ENCODE measurements at regions not wholly inside any gene's neighbourhood (a gene's known extent, or its start where the extent isn't known, plus 50 kb on each side); places are given as distances from the start of the nearest gene placed in this dataset.

- no peak overlapping the region for H3K4me2 ChIP-seq
- no peak overlapping the region for H3K27ac ChIP-seq (ENCODE audit: low read depth in 2 of 2, low read length in 1 of 2)
- CTCF ChIA-PET = no interaction called here
- POLR2A ChIA-PET = no interaction called here
- H3K36me3 ChIP-seq (replicated peaks in 1 of 2; ENCODE audit: control insufficient read depth in 1 of 2, insufficient read depth in 2 of 2, low read length in 1 of 2) = no peaks in the 10 kb centered on the region
- no peak overlapping the region for H3K4me3 ChIP-seq (ENCODE audit: low read depth in 2 of 2, low read length in 1 of 2)
- no peaks in the 10 kb centered on the region for H3F3A ChIP-seq (replicated peaks; ENCODE audit: insufficient read depth)
- no peak for DNase-seq
- no peak overlapping the region for H3K9ac ChIP-seq
- H3K27me3 ChIP-seq (ENCODE audit: insufficient read depth) = no peaks in the 10 kb centered on the region
- H4K20me1 ChIP-seq (ENCODE audit: insufficient read depth) = no peaks in the 10 kb centered on the region
- no peaks in the 10 kb centered on the region for H3K4me1 ChIP-seq (ENCODE audit: control insufficient read depth in 1 of 2, insufficient read depth in 2 of 2, low read depth in 1 of 2, low read length in 1 of 2)
- H3K9me3 ChIP-seq = no peaks in the 10 kb centered on the region
- H3K79me2 ChIP-seq (ENCODE audit: insufficient read depth) = no peaks in the 10 kb centered on the region
- H2AFZ ChIP-seq (ENCODE audit: low read depth) = no peak overlapping the region
- TF ChIP-seq, protein P1, sequence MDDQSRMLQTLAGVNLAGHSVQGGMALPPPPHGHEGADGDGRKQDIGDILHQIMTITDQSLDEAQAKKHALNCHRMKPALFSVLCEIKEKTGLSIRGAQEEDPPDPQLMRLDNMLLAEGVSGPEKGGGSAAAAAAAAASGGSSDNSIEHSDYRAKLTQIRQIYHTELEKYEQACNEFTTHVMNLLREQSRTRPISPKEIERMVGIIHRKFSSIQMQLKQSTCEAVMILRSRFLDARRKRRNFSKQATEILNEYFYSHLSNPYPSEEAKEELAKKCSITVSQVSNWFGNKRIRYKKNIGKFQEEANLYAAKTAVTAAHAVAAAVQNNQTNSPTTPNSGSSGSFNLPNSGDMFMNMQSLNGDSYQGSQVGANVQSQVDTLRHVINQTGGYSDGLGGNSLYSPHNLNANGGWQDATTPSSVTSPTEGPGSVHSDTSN (IDR thresholded peaks at IDR 0.05) = no peak
- TF ChIP-seq POLR2AphosphoS5 (IDR thresholded peaks at IDR 0.05; ENCODE audit: low read depth, low read length) (no peak), FOSL2 (IDR thresholded peaks at IDR 0.05; ENCODE audit: borderline replicate concordance, low read depth) (no peak), FOXJ3 (CRISPR knock-in tag; IDR thresholded peaks at IDR 0.05) (no peak), SIN3A (IDR thresholded peaks at IDR 0.05; ENCODE audit: borderline replicate concordance, low read depth, low read length) (no peak), MEF2A (IDR thresholded peaks at IDR 0.05; ENCODE audit: borderline replicate concordance, low read depth) (no peak), TEAD4 (IDR thresholded peaks at IDR 0.05; ENCODE audit: borderline replicate concordance, insufficient read depth) (no peak), RFX5 (IDR thresholded peaks at IDR 0.05; ENCODE audit: low read length) (no peak), FOXM1 (IDR thresholded peaks at IDR 0.05; ENCODE audit: low read depth) (no peak), EZH2phosphoT487 (IDR thresholded peaks at IDR 0.05; ENCODE audit: borderline replicate concordance, low read depth) (no peak), RAD21 (IDR thresholded peaks at IDR 0.05; ENCODE audit: low read length) (no peak), TAF1 (IDR thresholded peaks at IDR 0.05; ENCODE audit: borderline replicate concordance, low read depth, low read length) (no peak), TCF12 (IDR thresholded peaks at IDR 0.05) (no peak), JUND (IDR thresholded peaks at IDR 0.05) (no peak), CHD2 (IDR thresholded peaks at IDR 0.05; ENCODE audit: low read length, partially characterized antibody) (no peak), USF1 (IDR thresholded peaks at IDR 0.05; ENCODE audit: borderline replicate concordance, low read depth) (no peak)
- TF ChIP-seq, protein P2, sequence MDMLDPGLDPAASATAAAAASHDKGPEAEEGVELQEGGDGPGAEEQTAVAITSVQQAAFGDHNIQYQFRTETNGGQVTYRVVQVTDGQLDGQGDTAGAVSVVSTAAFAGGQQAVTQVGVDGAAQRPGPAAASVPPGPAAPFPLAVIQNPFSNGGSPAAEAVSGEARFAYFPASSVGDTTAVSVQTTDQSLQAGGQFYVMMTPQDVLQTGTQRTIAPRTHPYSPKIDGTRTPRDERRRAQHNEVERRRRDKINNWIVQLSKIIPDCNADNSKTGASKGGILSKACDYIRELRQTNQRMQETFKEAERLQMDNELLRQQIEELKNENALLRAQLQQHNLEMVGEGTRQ (IDR thresholded peaks at IDR 0.05; ENCODE audit: borderline replicate concordance, low read depth, low read length) = no peak
- 0% methylated on average over 2 of the region's 2 CpGs for WGBS (ENCODE audit: low lambda C conversion rate)
- no peaks in the 10 kb centered on the region for H3K9me2 ChIP-seq
Observed at GRCh38 chrX:34491126-34491525, 166.0 kb downstream of the TMEM47 start.

- Histone ChIP-seq H3K4me3 (ENCODE audit: low read depth in 2 of 2, low read length in 1 of 2) (no peak overlapping the region), H3F3A (replicated peaks; ENCODE audit: insufficient read depth) (no peaks in the 10 kb centered on the region), H2AFZ (ENCODE audit: low read depth) (no peak overlapping the region), H3K9me3 (no peaks in the 10 kb centered on the region), H3K27ac (ENCODE audit: low read depth in 2 of 2, low read length in 1 of 2) (no peak overlapping the region), H3K27me3 (ENCODE audit: insufficient read depth) (no peaks in the 10 kb centered on the region), H3K9me2 (no peaks in the 10 kb centered on the region), H3K4me1 (ENCODE audit: control insufficient read depth in 1 of 2, insufficient read depth in 2 of 2, low read depth in 1 of 2, low read length in 1 of 2) (no peaks in the 10 kb centered on the region), H3K9ac (no peak overlapping the region), H3K36me3 (replicated peaks in 1 of 2; ENCODE audit: control insufficient read depth in 1 of 2, insufficient read depth in 2 of 2, low read length in 1 of 2) (no peaks in the 10 kb centered on the region), H3K79me2 (ENCODE audit: insufficient read depth) (no peaks in the 10 kb centered on the region), H4K20me1 (ENCODE audit: insufficient read depth) (no peaks in the 10 kb centered on the region), H3K4me2 (no peak overlapping the region)
- CTCF ChIA-PET = no interaction called here
- no peak for DNase-seq
- POLR2A ChIA-PET = no interaction called here
- TF ChIP-seq FOSL2 (IDR thresholded peaks at IDR 0.05; ENCODE audit: borderline replicate concordance, low read depth) (no peak), RXRA (IDR thresholded peaks at IDR 0.05; ENCODE audit: borderline replicate concordance, low read depth) (no peak), USF1 (IDR thresholded peaks at IDR 0.05; ENCODE audit: borderline replicate concordance, low read depth) (no peak), SMC3 (IDR thresholded peaks at IDR 0.05; ENCODE audit: low read depth, low read length) (no peak), POLR2AphosphoS5 (IDR thresholded peaks at IDR 0.05; ENCODE audit: low read depth, low read length) (no peak), RFX5 (IDR thresholded peaks at IDR 0.05; ENCODE audit: low read length) (no peak), EP300 (IDR thresholded peaks at IDR 0.05; ENCODE audit: borderline replicate concordance in 1 of 2, low read depth in 1 of 2, low read length in 1 of 2) (no peak), TCF12 (IDR thresholded peaks at IDR 0.05) (no peak), YY1 (IDR thresholded peaks at IDR 0.05; ENCODE audit: low read depth) (no peak), ELF1 (IDR thresholded peaks at IDR 0.05) (no peak), GATA2 (CRISPR knock-in tag; IDR thresholded peaks at IDR 0.05) (no peak)
- TF ChIP-seq, protein P3, sequence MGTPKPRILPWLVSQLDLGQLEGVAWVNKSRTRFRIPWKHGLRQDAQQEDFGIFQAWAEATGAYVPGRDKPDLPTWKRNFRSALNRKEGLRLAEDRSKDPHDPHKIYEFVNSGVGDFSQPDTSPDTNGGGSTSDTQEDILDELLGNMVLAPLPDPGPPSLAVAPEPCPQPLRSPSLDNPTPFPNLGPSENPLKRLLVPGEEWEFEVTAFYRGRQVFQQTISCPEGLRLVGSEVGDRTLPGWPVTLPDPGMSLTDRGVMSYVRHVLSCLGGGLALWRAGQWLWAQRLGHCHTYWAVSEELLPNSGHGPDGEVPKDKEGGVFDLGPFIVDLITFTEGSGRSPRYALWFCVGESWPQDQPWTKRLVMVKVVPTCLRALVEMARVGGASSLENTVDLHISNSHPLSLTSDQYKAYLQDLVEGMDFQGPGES (IDR thresholded peaks at IDR 0.05; ENCODE audit: low read depth, low read length) = no peak
Observed at GRCh38 chrX:34487364-34487763, 169.7 kb downstream of the TMEM47 start.

Data from SK-N-SH (cell line).